Activated CD8-positive, alpha-beta T cell treated with anti-CD3 and anti-CD28 coated beads, Interleukin-2, amount 10 ng/mL, durations not matched to agents 7 days and 5 days (primary cell): ENCODE measurements at regions not wholly inside any gene's neighbourhood (a gene's known extent, or its start where the extent isn't known, plus 50 kb on each side); places are given as distances from the start of the nearest gene placed in this dataset.
A peak's percentile ranks its signal among the peaks of the same experiment; 100 is the strongest.

ENCODE experiments used
- ATAC-seq: fragments of 150-1000 bp; cut with Tn5 transposase; one replicate; pipeline ENCODE4 v1.10.0; 2021; ENCODE audit warnings: moderate library complexity
- CTCF ChIA-PET: fragments of 350-600 bp; sonication (Branson Sonifier 250); formaldehyde crosslinking; loops from one replicate; lab custom pipeline; 2021; ENCODE audit warnings: antibody characterized with exemption; lab: Charles Lee
- POLR2A ChIA-PET: fragments of 350-600 bp; sonication (Branson Sonifier 250); formaldehyde crosslinking; loops from one replicate; lab custom pipeline; 2021; ENCODE audit warnings: antibody characterized with exemption; lab: Charles Lee
- DNase-seq: peaks from one replicate; pipeline ENCODE4 v3.0.0-alpha.2; 2020
- H3K27ac Mint-ChIP-seq: one replicate; pipeline ENCODE4 v1.8.0; 2021; ENCODE audit warnings: mild to moderate bottlenecking, mixed read lengths
- H3K27me3 Mint-ChIP-seq: one replicate; pipeline ENCODE4 v1.8.0; 2021; ENCODE audit warnings: low read depth, mixed read lengths
- H3K36me3 Mint-ChIP-seq: one replicate; pipeline ENCODE4 v1.8.0; 2021; ENCODE audit warnings: low read depth, mixed read lengths
- H3K4me1 Mint-ChIP-seq: one replicate; pipeline ENCODE4 v1.8.0; 2021; ENCODE audit warnings: low read depth, mixed read lengths
- H3K4me3 Mint-ChIP-seq: one replicate; pipeline ENCODE4 v1.8.0; 2021; ENCODE audit warnings: mild to moderate bottlenecking, mixed read lengths
- H3K9me3 Mint-ChIP-seq: one replicate; pipeline ENCODE4 v1.8.0; 2022; ENCODE audit warnings: mixed read lengths; ENCODE audit not compliant: insufficient read depth

- no peaks in the 10 kb centered on the region for H3K9me3 Mint-ChIP-seq
- ATAC-seq (no peak), DNase-seq (no peak)
- H3K36me3 Mint-ChIP-seq = peaks cover 2% of the 10 kb centered on the region
- ChIA-PET CTCF (interaction anchor here (0.7 to 1.5 kb wide), 2 partner anchors 10 to 682 kb away, joined by 3 to 4 read pairs; no protein-coding TSS in a partner anchor), POLR2A (no interaction called here)
- H3K27ac Mint-ChIP-seq = no peak overlapping the region
- peaks cover 32% of the 10 kb centered on the region for H3K4me1 Mint-ChIP-seq
- H3K4me3 Mint-ChIP-seq = no peak overlapping the region
- H3K27me3 Mint-ChIP-seq = peaks cover 14% of the 10 kb centered on the region
Measured at GRCh38 chr2:217107480-217107879, 247.6 kb upstream of the TNP1 start.

- no peak for DNase-seq
- no peak for ATAC-seq
- no peak overlapping the region for H3K27ac Mint-ChIP-seq
- ChIA-PET POLR2A (no interaction called here), CTCF (interaction anchor here (0.7 to 1.5 kb wide), 2 partner anchors 9 to 683 kb away, joined by 3 to 4 read pairs; no protein-coding TSS in a partner anchor)
- no peak overlapping the region for H3K4me3 Mint-ChIP-seq
- peaks cover 2% of the 10 kb centered on the region for H3K36me3 Mint-ChIP-seq
- H3K4me1 Mint-ChIP-seq = peaks cover 32% of the 10 kb centered on the region
- no peaks in the 10 kb centered on the region for H3K9me3 Mint-ChIP-seq
- peaks cover 13% of the 10 kb centered on the region for H3K27me3 Mint-ChIP-seq
Measured at GRCh38 chr2:217106650-217107014, 246.8 kb upstream of the TNP1 start.

GRCh38 chr2:217105733-217106649, 246.1 kb upstream of the TNP1 start:
- ATAC-seq (peak; percentile 71), DNase-seq (no peak)
- peaks cover 32% of the 10 kb centered on the region for H3K4me1 Mint-ChIP-seq
- peaks cover 2% of the 10 kb centered on the region for H3K36me3 Mint-ChIP-seq
- POLR2A ChIA-PET = no interaction called here
- peaks cover 13% of the 10 kb centered on the region for H3K27me3 Mint-ChIP-seq
- no peak overlapping the region for H3K4me3 Mint-ChIP-seq
- no peaks in the 10 kb centered on the region for H3K9me3 Mint-ChIP-seq
- H3K27ac Mint-ChIP-seq = peak overlapping the region; percentile 53
- CTCF ChIA-PET = interaction anchor here (1.1 to 1.2 kb wide), 2 partner anchors 12 to 413 kb away, joined by 3 read pairs; no protein-coding TSS in a partner anchor

GRCh38 chr2:217103752-217104545, 244.1 kb upstream of the TNP1 start:
- peaks cover 9% of the 10 kb centered on the region for H3K27me3 Mint-ChIP-seq
- CTCF ChIA-PET = interaction anchor here (1.5 to 1.7 kb wide), 2 partner anchors 17 to 609 kb away, joined by 3 to 6 read pairs; no protein-coding TSS in a partner anchor
- peaks cover 32% of the 10 kb centered on the region for H3K4me1 Mint-ChIP-seq
- POLR2A ChIA-PET = no interaction called here
- DNase-seq (no peak), ATAC-seq (no peak)
- H3K9me3 Mint-ChIP-seq = no peaks in the 10 kb centered on the region
- H3K27ac Mint-ChIP-seq = no peak overlapping the region
- H3K36me3 Mint-ChIP-seq = no peaks in the 10 kb centered on the region
- no peak overlapping the region for H3K4me3 Mint-ChIP-seq

GRCh38 chr2:217102956-217103355, 243.1 kb upstream of the TNP1 start:
- ATAC-seq = no peak
- Mint-ChIP-seq H3K4me3 (no peak overlapping the region), H3K27ac (no peak overlapping the region), H3K9me3 (no peaks in the 10 kb centered on the region), H3K36me3 (no peaks in the 10 kb centered on the region), H3K27me3 (peaks cover 9% of the 10 kb centered on the region), H3K4me1 (peaks cover 32% of the 10 kb centered on the region)
- DNase-seq = no peak
- POLR2A ChIA-PET = no interaction called here
- CTCF ChIA-PET = interaction anchor here (0.9 kb wide), 1 partner anchor 9 kb away, joined by 3 read pairs; no protein-coding TSS in a partner anchor

GRCh38 chr2:217101972-217102371, 242.1 kb upstream of the TNP1 start:
- H3K27me3 Mint-ChIP-seq = peaks cover 9% of the 10 kb centered on the region
- DNase-seq (no peak), ATAC-seq (no peak)
- H3K9me3 Mint-ChIP-seq = no peaks in the 10 kb centered on the region
- ChIA-PET CTCF (interaction anchor here (0.9 kb wide), 1 partner anchor 8 kb away, joined by 3 read pairs; no protein-coding TSS in a partner anchor), POLR2A (no interaction called here)
- H3K36me3 Mint-ChIP-seq = no peaks in the 10 kb centered on the region
- H3K27ac Mint-ChIP-seq = no peak overlapping the region
- peaks cover 28% of the 10 kb centered on the region for H3K4me1 Mint-ChIP-seq
- H3K4me3 Mint-ChIP-seq = no peak overlapping the region

GRCh38 chr2:217099561-217099960, 239.7 kb upstream of the TNP1 start:
- Mint-ChIP-seq H3K27ac (no peak overlapping the region), H3K4me3 (no peak overlapping the region), H3K9me3 (no peaks in the 10 kb centered on the region), H3K36me3 (no peaks in the 10 kb centered on the region), H3K4me1 (peaks cover 16% of the 10 kb centered on the region), H3K27me3 (peaks cover 14% of the 10 kb centered on the region)
- DNase-seq (no peak), ATAC-seq (no peak)
- ChIA-PET CTCF (no interaction called here), POLR2A (no interaction called here)

GRCh38 chr2:217098435-217098834, 238.6 kb upstream of the TNP1 start:
- ChIA-PET POLR2A (no interaction called here), CTCF (interaction anchor here (1.2 to 1.3 kb wide), 2 partner anchors 9 to 12 kb away, joined by 3 read pairs; no protein-coding TSS in a partner anchor)
- Mint-ChIP-seq H3K4me3 (no peak overlapping the region), H3K4me1 (peaks cover 12% of the 10 kb centered on the region), H3K27ac (no peak overlapping the region), H3K27me3 (peaks cover 14% of the 10 kb centered on the region), H3K36me3 (no peaks in the 10 kb centered on the region), H3K9me3 (no peaks in the 10 kb centered on the region)
- ATAC-seq (no peak), DNase-seq (no peak)

GRCh38 chr2:217097346-217097745, 237.5 kb upstream of the TNP1 start:
- Mint-ChIP-seq H3K4me3 (no peak overlapping the region), H3K36me3 (no peaks in the 10 kb centered on the region), H3K4me1 (peaks cover 12% of the 10 kb centered on the region), H3K27me3 (peaks cover 14% of the 10 kb centered on the region), H3K27ac (no peak overlapping the region), H3K9me3 (no peaks in the 10 kb centered on the region)
- ATAC-seq (no peak), DNase-seq (no peak)
- CTCF ChIA-PET = interaction anchor here (1.2 to 1.3 kb wide), 2 partner anchors 10 to 11 kb away, joined by 3 read pairs; no protein-coding TSS in a partner anchor
- POLR2A ChIA-PET = no interaction called here

GRCh38 chr2:217096474-217097225, 236.8 kb upstream of the TNP1 start:
- no peak for ATAC-seq
- DNase-seq = no peak
- H3K27ac Mint-ChIP-seq = no peak overlapping the region
- H3K4me3 Mint-ChIP-seq = no peak overlapping the region
- H3K9me3 Mint-ChIP-seq = no peaks in the 10 kb centered on the region
- H3K36me3 Mint-ChIP-seq = no peaks in the 10 kb centered on the region
- peaks cover 12% of the 10 kb centered on the region for H3K4me1 Mint-ChIP-seq
- peaks cover 10% of the 10 kb centered on the region for H3K27me3 Mint-ChIP-seq
- CTCF ChIA-PET = no interaction called here
- POLR2A ChIA-PET = no interaction called here

GRCh38 chr2:217095511-217096205, 235.8 kb upstream of the TNP1 start:
- Mint-ChIP-seq H3K36me3 (no peaks in the 10 kb centered on the region), H3K9me3 (no peaks in the 10 kb centered on the region), H3K4me3 (no peak overlapping the region), H3K27me3 (peaks cover 8% of the 10 kb centered on the region), H3K27ac (no peak overlapping the region), H3K4me1 (peaks cover 12% of the 10 kb centered on the region)
- ATAC-seq = no peak
- POLR2A ChIA-PET = no interaction called here
- CTCF ChIA-PET = no interaction called here
- no peak for DNase-seq
